HCT116 (cell line): ENCODE measurements at regions not wholly inside any gene's neighbourhood (a gene's known extent, or its start where the extent isn't known, plus 50 kb on each side); places are given as distances from the start of the nearest gene placed in this dataset.

Experiments
- ATAC-seq: fragments of 200-7000 bp; cut with Tn5 transposase; 2 replicates; pipeline ENCODE4 v1.9.1; 2020; ENCODE audit warnings: mild to moderate bottlenecking, moderate library complexity
- BruUV-seq: library from RNA; stranded (reverse); fragments of 400-500 nt; replicated peaks from 2 replicates; lab custom pipeline; 2021; lab: Mats Ljungman, UMichigan
- CTCF ChIA-PET: fragments of 300-600 bp; sonication (Branson Sonifier 250); formaldehyde crosslinking; loops from one replicate; lab custom pipeline; 2021; ENCODE audit warnings: antibody characterized with exemption; lab: Charles Lee
- POLR2A ChIA-PET: fragments of 300-600, 350-600 bp; sonication (Branson Sonifier 250); formaldehyde crosslinking; loops from one replicate; lab custom pipeline; 2021; ENCODE audit warnings: antibody characterized with exemption; lab: Charles Lee
- RAD21 ChIA-PET, 2 experiments: fragments of 300-600 bp; sonication (Branson Sonifier 250); formaldehyde crosslinking; loops; one replicate each; lab custom pipeline; 2023; ENCODE audit warnings: low total read pairs in 2 of 2; ENCODE audit not compliant: uncharacterized antibody in 2 of 2, unreplicated experiment in 2 of 2, low non-redundant PET in 1 of 2; lab: Charles Lee
- DNase-seq: peaks from one replicate; pipeline ENCODE4 v3.0.0-alpha.2; 2010; ENCODE audit warnings: low read depth, low spot score
- H2AFZ ChIP-seq: fragments of 200-600 bp; shearing (Covaris generic), sonication (generic); 2 replicates; pipeline ENCODE4 v1.6.1; 2017; ENCODE audit warnings: low read depth, mixed run types, mixed read lengths, antibody characterized with exemption, low read length; ENCODE audit not compliant: poor library complexity, severe bottlenecking
- H3K27ac ChIP-seq: 2 replicates; pipeline ENCODE4 v1.5.1; 2012; ENCODE audit warnings: low read depth, low read length
- H3K27me3 ChIP-seq: fragments of 200-600 bp; sonication (generic); 2 replicates; pipeline ENCODE4 v1.6.1; 2016; ENCODE audit warnings: mixed run types, low read length, mixed read lengths; ENCODE audit not compliant: insufficient read depth
- H3K36me3 ChIP-seq, 2 experiments: fragments of 200-500 bp in 1 of 2; fragments of 200-600 bp in 1 of 2; sonication (Bioruptor generic) in 1 of 2; sonication (generic) in 1 of 2; 2 replicates each; pipeline versions ENCODE4 v1.5.1 to v1.6.1; 2014 to 2016; ENCODE audit warnings: low read length in 2 of 2, inconsistent platforms in 1 of 2, mixed read lengths in 1 of 2, mixed run types in 1 of 2; ENCODE audit not compliant: insufficient read depth in 2 of 2, control insufficient read depth in 1 of 2
- H3K4me1 ChIP-seq, 2 experiments: fragments of 200-600 bp in 1 of 2; sonication (generic) in 1 of 2; 2 replicates each; pipeline versions ENCODE4 v1.5.1 to v1.6.1; 2012 to 2017; ENCODE audit warnings: low read length in 2 of 2, inconsistent platforms in 1 of 2, mild to moderate bottlenecking in 1 of 2, mixed read lengths in 1 of 2, mixed run types in 1 of 2, moderate library complexity in 1 of 2; ENCODE audit not compliant: insufficient read depth in 2 of 2, control insufficient read depth in 1 of 2
- H3K4me2 ChIP-seq: fragments of 200-600 bp; sonication (generic); 2 replicates; pipeline ENCODE4 v1.6.1; 2017; ENCODE audit warnings: mixed run types, low read length, mixed read lengths
- H3K4me3 ChIP-seq, 2 experiments: fragments of 200-600 bp in 1 of 2; sonication (generic) in 1 of 2; replicated peaks in 1 of 2; 2 replicates each; pipeline ENCODE4 v1.5.1; 2011 to 2016; ENCODE audit warnings: low read length in 2 of 2, control low read depth in 1 of 2, low read depth in 1 of 2, mild to moderate bottlenecking in 1 of 2, mixed read lengths in 1 of 2, mixed run types in 1 of 2
- H3K79me2 ChIP-seq: fragments of 200-600 bp; sonication (generic); 2 replicates; pipeline ENCODE4 v1.6.1; 2017; ENCODE audit warnings: mild to moderate bottlenecking, mixed run types, low read length, moderate library complexity, mixed read lengths; ENCODE audit not compliant: insufficient read depth
- H3K9ac ChIP-seq: fragments of 200-600 bp; sonication (generic); 2 replicates; pipeline ENCODE4 v1.6.1; 2016; ENCODE audit warnings: low read length, mixed read lengths
- H3K9me2 ChIP-seq: fragments of 200-600 bp; sonication (generic), shearing (Covaris generic); 2 replicates; pipeline ENCODE4 v1.6.1; 2017; ENCODE audit warnings: mixed run types, mild to moderate bottlenecking, moderate library complexity; ENCODE audit not compliant: insufficient read depth
- H3K9me3 ChIP-seq, 2 experiments: fragments of 200-500 bp in 1 of 2; fragments of 200-600 bp in 1 of 2; sonication (Bioruptor generic) in 1 of 2; sonication (generic) in 1 of 2; 2 replicates each; pipeline ENCODE4 v1.6.1; 2014 to 2017; ENCODE audit warnings: low read length in 2 of 2, mixed read lengths in 2 of 2, inconsistent platforms in 1 of 2, low read depth in 1 of 2, mild to moderate bottlenecking in 1 of 2, mixed run types in 1 of 2, moderate library complexity in 1 of 2; ENCODE audit not compliant: control insufficient read depth in 1 of 2, insufficient read depth in 1 of 2
- H4K20me1 ChIP-seq: fragments of 200-600 bp; sonication (generic), shearing (Covaris generic); 2 replicates; pipeline ENCODE4 v1.6.1; 2017; ENCODE audit warnings: mixed run types, mild to moderate bottlenecking, moderate library complexity; ENCODE audit not compliant: insufficient read depth
- ATF3 ChIP-seq: IDR thresholded peaks from 2 replicates; pipeline ENCODE4 v1.6.1; 2012
- CEBPB ChIP-seq: IDR thresholded peaks from 2 replicates; pipeline ENCODE4 v1.6.1; 2012; ENCODE audit warnings: low read depth
- CTCF ChIP-seq, 3 experiments: fragments of 200-600 bp in 1 of 3; sonication (generic) in 1 of 3; IDR thresholded peaks in 2 of 3; conservative IDR thresholded peaks in 1 of 3; 2 replicates each; pipeline ENCODE4 v1.5.1; 2012 to 2017; ENCODE audit warnings: low read depth in 2 of 3, low read length in 2 of 3, antibody characterized with exemption in 1 of 3, borderline replicate concordance in 1 of 3, control low read depth in 1 of 3, mild to moderate bottlenecking in 1 of 3, mixed read lengths in 1 of 3, mixed run types in 1 of 3, moderate library complexity in 1 of 3; ENCODE audit not compliant: insufficient read depth in 1 of 3
- EGR1 ChIP-seq: IDR thresholded peaks from 2 replicates; pipeline ENCODE4 v1.6.1; 2012; ENCODE audit warnings: low read depth
- ELF1 ChIP-seq: IDR thresholded peaks from 2 replicates; pipeline ENCODE4 v1.6.1; 2012; ENCODE audit warnings: low read depth, borderline replicate concordance
- EZH2 ChIP-seq: fragments of 200-600 bp; sonication (generic); IDR thresholded peaks from 2 replicates; pipeline ENCODE4 v1.6.1; 2017; ENCODE audit warnings: antibody characterized with exemption, mixed run types
- EZH2phosphoT487 ChIP-seq: fragments of 200-600 bp; IDR thresholded peaks from 2 replicates; pipeline ENCODE4 v1.6.1; 2018; ENCODE audit warnings: antibody characterized with exemption, borderline replicate concordance
- MAX ChIP-seq: IDR thresholded peaks from 2 replicates; pipeline ENCODE4 v1.6.1; 2012
- POLR2AphosphoS5 ChIP-seq: IDR thresholded peaks from 2 replicates; pipeline ENCODE4 v1.6.1; 2011; ENCODE audit warnings: mild to moderate bottlenecking, low read depth, low read length, moderate library complexity
- SIN3A ChIP-seq: IDR thresholded peaks from 2 replicates; pipeline ENCODE4 v1.6.1; 2012; ENCODE audit warnings: low read depth
- SP1 ChIP-seq: IDR thresholded peaks from 2 replicates; pipeline ENCODE4 v1.6.1; 2012; ENCODE audit warnings: low read depth
- SRF ChIP-seq: IDR thresholded peaks from 2 replicates; pipeline ENCODE4 v1.6.1; 2012; ENCODE audit warnings: low read depth
- TCF7L2 ChIP-seq: IDR thresholded peaks from 2 replicates; pipeline ENCODE4 v1.7.0; 2011; ENCODE audit warnings: borderline replicate concordance, inconsistent platforms; ENCODE audit not compliant: insufficient read depth, insufficient read length; ENCODE audit errors: extremely low read depth
- YY1 ChIP-seq: IDR thresholded peaks from 2 replicates; pipeline ENCODE4 v1.6.1; 2011; ENCODE audit warnings: low read length, low read depth, moderate library complexity, mild to moderate bottlenecking; ENCODE audit not compliant: insufficient replicate concordance; ENCODE audit errors: extremely low read depth
- intact Hi-C: fragments of 100-400 bp; cut with micrococcal nuclease; formaldehyde crosslinking; loops from 2 replicates; pipeline ENCODE4 v1.10.0; 2022

GRCh38 chr6:166850677-166851076, 105.7 kb downstream of the RNASET2 start:
- Histone ChIP-seq H3K27me3 (no peaks in the 10 kb centered on the region), H3K4me3 (no peak overlapping the region), H2AFZ (no peak overlapping the region), H3K9ac (no peak overlapping the region), H3K4me1 (no peaks in the 10 kb centered on the region), H3K9me2 (no peaks in the 10 kb centered on the region)
- no TSS peak for BruUV-seq
- RAD21 ChIA-PET, result no interaction called here
- intact Hi-C loops, result no loop called here
- DNase-seq, result no peak
- TF ChIP-seq CTCF (IDR thresholded peaks at IDR 0.05 in 2 of 3, conservative IDR thresholded peaks at IDR 0.05 in 1 of 3; ENCODE audit: borderline replicate concordance in 1 of 3, insufficient read depth in 1 of 3, low read depth in 2 of 3, low read length in 2 of 3), result no peak
- no peak for TF ChIP-seq EZH2
- TF ChIP-seq ELF1, result no peak
- TF ChIP-seq YY1, result no peak
- TF ChIP-seq TCF7L2, result no peak
- TF ChIP-seq SRF, result no peak
- no peak for TF ChIP-seq POLR2AphosphoS5
- no peak for TF ChIP-seq SP1
- TF ChIP-seq CEBPB, result no peak
- TF ChIP-seq EZH2phosphoT487, result no peak
- TF ChIP-seq SIN3A, result no peak
- no peak for TF ChIP-seq MAX
- no peak for TF ChIP-seq ATF3
- TF ChIP-seq EGR1, result no peak
- TF ChIP-seq, all 23 proteins: peak for 0
- CTCF ChIA-PET, result no interaction called here
- no peaks in the 10 kb centered on the region for H3K36me3 ChIP-seq
- H4K20me1 ChIP-seq, result no peaks in the 10 kb centered on the region
- H3K27ac ChIP-seq, result no peak overlapping the region
- H3K4me2 ChIP-seq, result no peak overlapping the region
- no peaks in the 10 kb centered on the region for H3K79me2 ChIP-seq
- POLR2A ChIA-PET, result no interaction called here
- no peak for ATAC-seq
- H3K9me3 ChIP-seq, result no peaks in the 10 kb centered on the region
